ENCODE measurements at regions not wholly inside any gene's neighbourhood (a gene's known extent, or its start where the extent isn't known, plus 50 kb on each side); places are given as distances from the start of the nearest gene placed in this dataset.

GRCh38 chr11:29256580-29256979 lies 760.2 kb downstream of the KCNA4 start:
- TF ChIP-seq GLI4 (tag by site-specific recombination; IDR thresholded peaks at IDR 0.05) (no peak), ZNF629 (tag by site-specific recombination; IDR thresholded peaks at IDR 0.05) (no peak), ZNF302 (tag by site-specific recombination; IDR thresholded peaks at IDR 0.05; ENCODE audit: low read depth) (no peak), SCRT1 (tag by site-specific recombination; IDR thresholded peaks at IDR 0.05; ENCODE audit: borderline replicate concordance) (no peak), TSHZ1 (tag by site-specific recombination; IDR thresholded peaks at IDR 0.05; ENCODE audit: borderline replicate concordance) (no peak), ZNF423 (tag by site-specific recombination; IDR thresholded peaks at IDR 0.05) (no peak), ZNF350 (tag by site-specific recombination; IDR thresholded peaks at IDR 0.05) (no peak), PRDM1 (tag by site-specific recombination; IDR thresholded peaks at IDR 0.05) (no peak), ZNF843 (tag by site-specific recombination; IDR thresholded peaks at IDR 0.05) (no peak), ZNF660 (tag by site-specific recombination; IDR thresholded peaks at IDR 0.05) (no peak), ZNF184 (tag by site-specific recombination; IDR thresholded peaks at IDR 0.05) (no peak), ZNF155 (tag by site-specific recombination; IDR thresholded peaks at IDR 0.05) (no peak), ZNF140 (tag by site-specific recombination; IDR thresholded peaks at IDR 0.05) (no peak), ZNF404 (tag by site-specific recombination; IDR thresholded peaks at IDR 0.05) (no peak), ZBTB26 (tag by site-specific recombination; optimal IDR thresholded peaks at IDR 0.05) (no peak)
- H3K4me3 ChIP-seq (ENCODE audit: low read depth, low read length): no peak overlapping the region
- H3K27ac ChIP-seq (ENCODE audit: extremely low read depth, low read depth, low read length): no peak overlapping the region
- POLR2A ChIA-PET: no interaction called here
- H3K36me3 ChIP-seq (ENCODE audit: control insufficient read depth in 2 of 2, insufficient read depth in 1 of 2, low read length in 2 of 2): no peaks in the 10 kb centered on the region
- CTCF ChIA-PET: no interaction called here
- H3K4me1 ChIP-seq (ENCODE audit: control insufficient read depth, insufficient read depth, low read length): no peaks in the 10 kb centered on the region
- H3K9me3 ChIP-seq (ENCODE audit: control insufficient read depth, insufficient read depth, low read depth, low read length): no peaks in the 10 kb centered on the region

GRCh38 chr11:29255401-29255800 lies 761.4 kb downstream of the KCNA4 start:
- H3K36me3 ChIP-seq (ENCODE audit: control insufficient read depth in 2 of 2, insufficient read depth in 1 of 2, low read length in 2 of 2): no peaks in the 10 kb centered on the region
- no peaks in the 10 kb centered on the region for H3K4me1 ChIP-seq (ENCODE audit: control insufficient read depth, insufficient read depth, low read length)
- no peak overlapping the region for H3K27ac ChIP-seq (ENCODE audit: extremely low read depth, low read depth, low read length)
- POLR2A ChIA-PET: no interaction called here
- no peaks in the 10 kb centered on the region for H3K9me3 ChIP-seq (ENCODE audit: control insufficient read depth, insufficient read depth, low read depth, low read length)
- CTCF ChIA-PET: interaction anchor here (0.6 kb wide), 1 partner anchor 17 kb away, joined by 5 read pairs; no protein-coding TSS in a partner anchor
- H3K4me3 ChIP-seq (ENCODE audit: low read depth, low read length): no peak overlapping the region
- TF ChIP-seq GFI1B (tag by site-specific recombination; IDR thresholded peaks at IDR 0.05) (no peak), ZBTB8A (tag by site-specific recombination; IDR thresholded peaks at IDR 0.05) (no peak), ZNF621 (tag by site-specific recombination; IDR thresholded peaks at IDR 0.05) (no peak), ZNF37A (tag by site-specific recombination; IDR thresholded peaks at IDR 0.05) (no peak), INSM2 (tag by site-specific recombination; IDR thresholded peaks at IDR 0.05) (no peak), ZBTB1 (tag by site-specific recombination; IDR thresholded peaks at IDR 0.05) (no peak), ZNF670 (tag by site-specific recombination; IDR thresholded peaks at IDR 0.05; ENCODE audit: low read depth) (no peak), ZNF473 (tag by site-specific recombination; IDR thresholded peaks at IDR 0.05) (no peak), ZNF580 (tag by site-specific recombination; IDR thresholded peaks at IDR 0.05) (no peak), ZNF248 (tag by site-specific recombination; IDR thresholded peaks at IDR 0.05) (no peak), ZNF777 (tag by site-specific recombination; IDR thresholded peaks at IDR 0.05; ENCODE audit: borderline replicate concordance) (no peak), ZNF23 (tag by site-specific recombination; IDR thresholded peaks at IDR 0.05; ENCODE audit: borderline replicate concordance) (no peak), ZNF701 (tag by site-specific recombination; IDR thresholded peaks at IDR 0.05) (no peak), ZFP37 (tag by site-specific recombination; IDR thresholded peaks at IDR 0.05) (no peak), ZNF366 (tag by site-specific recombination; conservative IDR thresholded peaks at IDR 0.05) (no peak), MEIS1 (CRISPR knock-in tag; IDR thresholded peaks at IDR 0.05; ENCODE audit: borderline replicate concordance) (no peak)
